ENCODE measurements at regions not wholly inside any gene's neighbourhood (a gene's known extent, or its start where the extent isn't known, plus 50 kb on each side); places are given as distances from the start of the nearest gene placed in this dataset.

GRCh38 chr12:126232711-126233110, 1167.5 kb downstream of the AACS start:
- FAIRE-seq (no peak), DNase-seq (ENCODE audit: insufficient read length, low spot score) (no peak)
- no peak for TF ChIP-seq CTCF (IDR thresholded peaks at IDR 0.05; ENCODE audit: insufficient read depth, missing control alignments)

- DNase-seq (ENCODE audit: insufficient read length, low spot score) (no peak), FAIRE-seq (no peak)
- TF ChIP-seq CTCF (IDR thresholded peaks at IDR 0.05; ENCODE audit: insufficient read depth, missing control alignments): no peak
These were observed 1168.4 kb downstream of the AACS start for GRCh38 chr12:126233625-126234024.

GRCh38 chr12:126243814-126244440, 1178.7 kb downstream of the AACS start:
- no peak for DNase-seq (ENCODE audit: insufficient read length, low spot score)
- TF ChIP-seq CTCF (IDR thresholded peaks at IDR 0.05; ENCODE audit: insufficient read depth, missing control alignments): no peak
- FAIRE-seq: no peak

- DNase-seq (ENCODE audit: insufficient read length, low spot score) (no peak), FAIRE-seq (no peak)
- TF ChIP-seq CTCF (IDR thresholded peaks at IDR 0.05; ENCODE audit: insufficient read depth, missing control alignments): no peak
These were observed 1182.7 kb downstream of the AACS start for GRCh38 chr12:126247936-126248335.

- no peak for FAIRE-seq
These were observed 1183.7 kb downstream of the AACS start for GRCh38 chr12:126248871-126249403.

GRCh38 chr12:126258190-126258589, 1193.0 kb downstream of the AACS start:
- DNase-seq (ENCODE audit: insufficient read length, low spot score) (no peak), FAIRE-seq (no peak)
- no peak for TF ChIP-seq CTCF (IDR thresholded peaks at IDR 0.05; ENCODE audit: insufficient read depth, missing control alignments)

More at GRCh38 chr12:126248871-126249403, 1183.7 kb downstream of the AACS start:
- no peak for DNase-seq (ENCODE audit: insufficient read length, low spot score)
- no peak for TF ChIP-seq CTCF (IDR thresholded peaks at IDR 0.05; ENCODE audit: insufficient read depth, missing control alignments)

GRCh38 chr12:126262829-126263228, 1197.6 kb downstream of the AACS start:
- FAIRE-seq (no peak), DNase-seq (ENCODE audit: insufficient read length, low spot score) (no peak)
- TF ChIP-seq CTCF (IDR thresholded peaks at IDR 0.05; ENCODE audit: insufficient read depth, missing control alignments): no peak
